K562 (cell line): ENCODE measurements at regions not wholly inside any gene's neighbourhood (a gene's known extent, or its start where the extent isn't known, plus 50 kb on each side); places are given as distances from the start of the nearest gene placed in this dataset.

Experiments used
- ATAC-seq: fragments of 200-7000 bp; cut with Tn5 transposase; 3 replicates; pipeline ENCODE4 v1.9.1; 2020; ENCODE audit warnings: moderate library complexity
- BruUV-seq: library from RNA; stranded (reverse); fragments of 400-500 nt; replicated peaks from 2 replicates; lab custom pipeline; 2021; lab: Mats Ljungman, UMichigan
- CTCF ChIA-PET: fragments of 300-600 bp; formaldehyde crosslinking; extraction: SDS; loops from one replicate; lab custom pipeline; 2021; ENCODE audit warnings: low intra/inter-chr PET ratio; lab: Yijun Ruan, JAX
- POLR2A ChIA-PET: fragments of 300-600, 350-650 bp; sonication (Branson Sonifier 250); formaldehyde crosslinking; extraction: SDS; loops from one replicate; lab custom pipeline; 2021; ENCODE audit warnings: antibody characterized with exemption, inconsistent platforms; lab: Yijun Ruan, JAX
- DNase-seq, 4 experiments: peaks; one replicate each; pipeline versions ENCODE4 v3.0.0 to v3.0.0-alpha.2; 2011 to 2018; ENCODE audit warnings: low spot score in 3 of 4, mixed read lengths in 3 of 4; ENCODE audit errors: extremely low read depth in 1 of 4
- FAIRE-seq: peaks from 2 replicates; lab custom pipeline; 2011; peaks lifted over from hg19 to GRCh38; lab: Jason Lieb, UNC
- H2AFZ ChIP-seq: 2 replicates; pipeline ENCODE4 v1.6.0; 2011; ENCODE audit warnings: low read depth, low read length, control low read depth, inconsistent platforms
- H3K27ac ChIP-seq: fragments of 200-600 bp; 3 replicates; pipeline ENCODE4 v1.8.0; 2011; ENCODE audit warnings: low read depth, mild to moderate bottlenecking, control low read depth, inconsistent platforms, low read length, moderate library complexity, mixed read lengths; ENCODE audit errors: extremely low read depth
- H3K27me3 ChIP-seq, 2 experiments: fragments of 300-600 bp in 1 of 2; 2 replicates in 1 of 2; 3 replicates in 1 of 2; pipeline versions ENCODE4 v1.6.0 to v1.8.0; 2011; ENCODE audit warnings: inconsistent platforms in 2 of 2, low read length in 2 of 2, mild to moderate bottlenecking in 1 of 2, mixed read lengths in 1 of 2, moderate library complexity in 1 of 2; ENCODE audit not compliant: control insufficient read depth in 2 of 2, insufficient read depth in 2 of 2
- H3K36me3 ChIP-seq: fragments of 300-600 bp; 3 replicates; pipeline ENCODE4 v1.8.0; 2011; ENCODE audit warnings: mild to moderate bottlenecking, low read length, inconsistent platforms; ENCODE audit not compliant: control insufficient read depth, insufficient read depth
- H3K4me1 ChIP-seq, 2 experiments: fragments of 200-600 bp in 1 of 2; replicated peaks in 1 of 2; 2 replicates in 1 of 2; 3 replicates in 1 of 2; pipeline versions ENCODE4 v1.5.1 to v1.8.0; 2011; ENCODE audit warnings: inconsistent platforms in 2 of 2, low read length in 2 of 2, mild to moderate bottlenecking in 1 of 2, mixed read lengths in 1 of 2, moderate library complexity in 1 of 2; ENCODE audit not compliant: control insufficient read depth in 2 of 2, insufficient read depth in 2 of 2
- H3K4me2 ChIP-seq: 2 replicates; pipeline ENCODE4 v1.6.1; 2011; ENCODE audit warnings: low read length, control low read depth, inconsistent platforms, mixed read lengths; ENCODE audit not compliant: insufficient read depth
- H3K4me3 ChIP-seq: fragments of 200-600 bp; sonication (generic), shearing (Covaris generic); 2 replicates; pipeline ENCODE4 v1.5.1; 2016; ENCODE audit warnings: control low read depth, inconsistent platforms
- H3K79me2 ChIP-seq: fragments of 200-600 bp; 3 replicates; pipeline ENCODE4 v1.8.0; 2011; ENCODE audit warnings: low read length, inconsistent platforms; ENCODE audit not compliant: control insufficient read depth, insufficient read depth
- H3K9ac ChIP-seq, 2 experiments: 2 replicates each; pipeline versions ENCODE4 v1.6.0 to v1.6.1; 2011; ENCODE audit warnings: low read depth in 2 of 2, low read length in 2 of 2, control low read depth in 1 of 2, inconsistent platforms in 1 of 2, mild to moderate bottlenecking in 1 of 2, mixed read lengths in 1 of 2; ENCODE audit not compliant: insufficient read depth in 1 of 2
- H3K9me1 ChIP-seq: one replicate; pipeline ENCODE4 v1.6.0; 2011; ENCODE audit warnings: inconsistent platforms, mild to moderate bottlenecking, low read length, moderate library complexity; ENCODE audit not compliant: control insufficient read depth, insufficient read depth
- H3K9me3 ChIP-seq: replicated peaks from 2 replicates; pipeline ENCODE4 v1.5.1; 2011; ENCODE audit warnings: low read depth, low read length, inconsistent platforms; ENCODE audit not compliant: control insufficient read depth, insufficient read depth
- H4K20me1 ChIP-seq: replicated peaks from 2 replicates; pipeline ENCODE4 v1.6.1; 2011; ENCODE audit warnings: low read length, inconsistent platforms, mixed read lengths; ENCODE audit not compliant: control insufficient read depth, insufficient read depth
- HLTF ChIP-seq: fragments of 450-650 bp; IDR thresholded peaks from 2 replicates; pipeline ENCODE4 v1.6.1; 2016
- NCOA4 ChIP-seq: fragments of 450-650 bp; IDR thresholded peaks from 2 replicates; pipeline ENCODE4 v1.6.1; 2018; ENCODE audit warnings: mild to moderate bottlenecking; ENCODE audit not compliant: partially characterized antibody
- TFAM ChIP-seq: fragments of 250-450 bp; sonication (Bioruptor Pico); conservative IDR thresholded peaks from 2 replicates; pipeline ENCODE4 v1.5.0; 2021; ENCODE audit warnings: mild to moderate bottlenecking, moderate library complexity
- WHSC1 ChIP-seq: IDR thresholded peaks from one replicate; pipeline ENCODE4 v1.6.1; 2012; ENCODE audit warnings: low read length, control low read depth, inconsistent platforms
- ZKSCAN1 ChIP-seq: fragments of 150-350 bp; IDR thresholded peaks from 2 replicates; pipeline ENCODE4 v1.6.1; 2016; ENCODE audit warnings: low read depth, low read length
- ZNF12 ChIP-seq: sonication (generic); formaldehyde crosslinking; IDR thresholded peaks from 2 replicates; pipeline ENCODE4 v1.4.0; 2020; ENCODE audit warnings: mild to moderate bottlenecking, missing genetic modification reagents
- ZNF511 ChIP-seq: sonication (generic); formaldehyde crosslinking; IDR thresholded peaks from 2 replicates; pipeline ENCODE4 v1.8.0; 2022; ENCODE audit warnings: mild to moderate bottlenecking, missing genetic modification reagents
- WGBS: fragments of 100-300 bp; shearing (Covaris generic); methylation state at CpG from one replicate; pipeline ENCODE4 v1.1.6; 2016; ENCODE audit warnings: low coverage, mixed read lengths; ENCODE audit not compliant: insufficient coverage; ENCODE audit errors: missing lambda C conversion rate; 5-methylcytosine and 5-hydroxymethylcytosine counted together
- in situ Hi-C: fragments of 300-500 bp; cut with MboI; formaldehyde crosslinking; loops from 4 replicates; pipeline ENCODE4 v1.15.0; 2018; ENCODE audit warnings: inconsistent platforms, mixed read lengths
- intact Hi-C: fragments of 100-400 bp; cut with micrococcal nuclease; formaldehyde crosslinking; loops from 2 replicates; pipeline ENCODE4 v1.14.2; 2022
- TF ChIP-seq, protein P1 (sequence below): fragments of 450-650 bp; IDR thresholded peaks from 2 replicates; pipeline ENCODE4 v1.6.1; 2016; ENCODE audit warnings: low read depth, mild to moderate bottlenecking, moderate library complexity
- TF ChIP-seq, protein P2 (sequence below): sonication (generic); formaldehyde crosslinking; IDR thresholded peaks from 2 replicates; pipeline ENCODE4 v1.8.0; 2022; ENCODE audit warnings: mild to moderate bottlenecking, missing genetic modification reagents, borderline replicate concordance

GRCh38 chr12:5307065-5307464 lies 124.8 kb upstream of the NTF3 start:
- DNase-seq (no peak), ATAC-seq (no peak), FAIRE-seq (no peak)
- Histone ChIP-seq H2AFZ (no peak overlapping the region), H3K27ac (no peak overlapping the region), H3K79me2 (no peaks in the 10 kb centered on the region), H3K9ac (no peak overlapping the region), H3K27me3 (no peaks in the 10 kb centered on the region), H4K20me1 (no peaks in the 10 kb centered on the region), H3K36me3 (no peaks in the 10 kb centered on the region), H3K9me3 (no peaks in the 10 kb centered on the region), H3K4me1 (no peaks in the 10 kb centered on the region), H3K4me3 (no peak overlapping the region), H3K4me2 (no peak overlapping the region), H3K9me1 (no peaks in the 10 kb centered on the region)
- TF ChIP-seq ZKSCAN1 (no peak), HLTF (no peak), ZNF12 (CRISPR knock-in tag) (no peak), WHSC1 (no peak), ZNF511 (CRISPR knock-in tag) (no peak), NCOA4 (no peak), TFAM (no peak)
- TF ChIP-seq, protein P1, sequence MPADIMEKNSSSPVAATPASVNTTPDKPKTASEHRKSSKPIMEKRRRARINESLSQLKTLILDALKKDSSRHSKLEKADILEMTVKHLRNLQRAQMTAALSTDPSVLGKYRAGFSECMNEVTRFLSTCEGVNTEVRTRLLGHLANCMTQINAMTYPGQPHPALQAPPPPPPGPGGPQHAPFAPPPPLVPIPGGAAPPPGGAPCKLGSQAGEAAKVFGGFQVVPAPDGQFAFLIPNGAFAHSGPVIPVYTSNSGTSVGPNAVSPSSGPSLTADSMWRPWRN, result no peak
- TF ChIP-seq, protein P2, sequence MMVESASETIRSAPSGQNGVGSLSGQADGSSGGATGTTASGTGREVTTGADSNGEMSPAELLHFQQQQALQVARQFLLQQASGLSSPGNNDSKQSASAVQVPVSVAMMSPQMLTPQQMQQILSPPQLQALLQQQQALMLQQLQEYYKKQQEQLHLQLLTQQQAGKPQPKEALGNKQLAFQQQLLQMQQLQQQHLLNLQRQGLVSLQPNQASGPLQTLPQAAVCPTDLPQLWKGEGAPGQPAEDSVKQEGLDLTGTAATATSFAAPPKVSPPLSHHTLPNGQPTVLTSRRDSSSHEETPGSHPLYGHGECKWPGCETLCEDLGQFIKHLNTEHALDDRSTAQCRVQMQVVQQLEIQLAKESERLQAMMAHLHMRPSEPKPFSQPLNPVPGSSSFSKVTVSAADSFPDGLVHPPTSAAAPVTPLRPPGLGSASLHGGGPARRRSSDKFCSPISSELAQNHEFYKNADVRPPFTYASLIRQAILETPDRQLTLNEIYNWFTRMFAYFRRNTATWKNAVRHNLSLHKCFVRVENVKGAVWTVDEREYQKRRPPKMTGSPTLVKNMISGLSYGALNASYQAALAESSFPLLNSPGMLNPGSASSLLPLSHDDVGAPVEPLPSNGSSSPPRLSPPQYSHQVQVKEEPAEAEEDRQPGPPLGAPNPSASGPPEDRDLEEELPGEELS, result no peak
- CTCF ChIA-PET, result no interaction called here
- 0% methylated on average over 3 of the region's 3 CpGs for WGBS
- intact Hi-C loops (no loop called here), in situ Hi-C loops (no loop called here)
- BruUV-seq, result no TSS peak
- POLR2A ChIA-PET, result no interaction called here
